ENCODE measurements at regions not wholly inside any gene's neighbourhood (a gene's known extent, or its start where the extent isn't known, plus 50 kb on each side); places are given as distances from the start of the nearest gene placed in this dataset.

DNA sequence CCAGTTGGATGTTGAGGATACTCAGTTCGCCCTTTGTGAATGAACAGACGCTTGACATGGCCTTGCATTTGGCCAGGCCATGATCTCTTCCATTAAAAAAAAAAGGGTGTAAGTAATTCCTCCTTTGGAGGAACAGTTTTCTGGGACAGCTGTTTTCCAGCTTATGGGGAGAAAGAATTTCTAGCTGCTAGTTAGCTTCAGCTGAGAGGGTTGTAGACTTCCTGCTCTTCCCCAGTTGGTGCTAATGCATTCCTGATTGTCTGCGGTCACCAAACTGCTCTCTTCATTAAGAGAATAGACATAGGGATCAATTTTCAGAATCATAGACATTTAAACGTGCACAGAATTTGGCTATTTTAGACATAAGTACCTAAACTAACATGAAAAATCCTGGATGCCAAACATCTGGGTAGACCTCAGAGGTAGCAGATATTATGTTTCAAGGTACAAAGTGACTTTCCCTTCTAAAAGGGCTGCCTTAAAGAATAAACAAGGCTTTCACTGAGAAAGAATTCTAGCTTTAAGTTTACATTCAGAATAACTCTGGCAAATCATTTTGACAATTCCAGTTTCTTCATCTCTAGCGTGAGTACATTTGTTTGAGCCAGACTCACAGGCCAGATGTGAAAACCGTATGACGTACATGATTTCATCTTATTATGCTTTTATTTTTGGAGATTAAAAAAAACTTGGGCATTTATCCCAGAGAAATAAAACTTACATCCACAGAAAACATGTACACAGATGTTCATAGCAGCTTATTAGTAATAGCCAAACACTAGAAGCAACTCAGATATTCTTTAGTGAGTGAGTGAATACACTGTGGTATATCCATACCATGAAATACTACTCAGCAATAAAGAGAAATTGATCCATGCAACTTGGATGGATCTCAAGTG, 71.2 kb downstream of the MAIP1 start:
- no peaks in the 10 kb centered on the region for H3K27me3 ChIP-seq (ENCODE audit: control insufficient read depth, insufficient read depth, low read length)
- in situ Hi-C loops (cut with HindIII; ENCODE audit: low pct_unique_long_range_greater_than_20kb, low sequenced_read_pairs): no loop called here
- intact Hi-C loops (cut with micrococcal nuclease; ENCODE audit: unreplicated experiment): no loop called here
- no peak overlapping the region for H3K27ac ChIP-seq (ENCODE audit: low read length)
- DNase-seq (ENCODE audit: low read depth, low spot score) (no peak), ATAC-seq (no peak)
- TF ChIP-seq SIN3A (IDR thresholded peaks at IDR 0.05; ENCODE audit: borderline replicate concordance, insufficient read depth, low read depth, low read length) (no peak), TCF7L2 (IDR thresholded peaks at IDR 0.05; ENCODE audit: low read depth, low read length) (no peak), POLR2AphosphoS5 (IDR thresholded peaks at IDR 0.05; ENCODE audit: low read depth, low read length) (no peak)
- TF ChIP-seq, protein P1, sequence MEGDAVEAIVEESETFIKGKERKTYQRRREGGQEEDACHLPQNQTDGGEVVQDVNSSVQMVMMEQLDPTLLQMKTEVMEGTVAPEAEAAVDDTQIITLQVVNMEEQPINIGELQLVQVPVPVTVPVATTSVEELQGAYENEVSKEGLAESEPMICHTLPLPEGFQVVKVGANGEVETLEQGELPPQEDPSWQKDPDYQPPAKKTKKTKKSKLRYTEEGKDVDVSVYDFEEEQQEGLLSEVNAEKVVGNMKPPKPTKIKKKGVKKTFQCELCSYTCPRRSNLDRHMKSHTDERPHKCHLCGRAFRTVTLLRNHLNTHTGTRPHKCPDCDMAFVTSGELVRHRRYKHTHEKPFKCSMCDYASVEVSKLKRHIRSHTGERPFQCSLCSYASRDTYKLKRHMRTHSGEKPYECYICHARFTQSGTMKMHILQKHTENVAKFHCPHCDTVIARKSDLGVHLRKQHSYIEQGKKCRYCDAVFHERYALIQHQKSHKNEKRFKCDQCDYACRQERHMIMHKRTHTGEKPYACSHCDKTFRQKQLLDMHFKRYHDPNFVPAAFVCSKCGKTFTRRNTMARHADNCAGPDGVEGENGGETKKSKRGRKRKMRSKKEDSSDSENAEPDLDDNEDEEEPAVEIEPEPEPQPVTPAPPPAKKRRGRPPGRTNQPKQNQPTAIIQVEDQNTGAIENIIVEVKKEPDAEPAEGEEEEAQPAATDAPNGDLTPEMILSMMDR (IDR thresholded peaks at IDR 0.05): no peak
- TF ChIP-seq, protein P2, sequence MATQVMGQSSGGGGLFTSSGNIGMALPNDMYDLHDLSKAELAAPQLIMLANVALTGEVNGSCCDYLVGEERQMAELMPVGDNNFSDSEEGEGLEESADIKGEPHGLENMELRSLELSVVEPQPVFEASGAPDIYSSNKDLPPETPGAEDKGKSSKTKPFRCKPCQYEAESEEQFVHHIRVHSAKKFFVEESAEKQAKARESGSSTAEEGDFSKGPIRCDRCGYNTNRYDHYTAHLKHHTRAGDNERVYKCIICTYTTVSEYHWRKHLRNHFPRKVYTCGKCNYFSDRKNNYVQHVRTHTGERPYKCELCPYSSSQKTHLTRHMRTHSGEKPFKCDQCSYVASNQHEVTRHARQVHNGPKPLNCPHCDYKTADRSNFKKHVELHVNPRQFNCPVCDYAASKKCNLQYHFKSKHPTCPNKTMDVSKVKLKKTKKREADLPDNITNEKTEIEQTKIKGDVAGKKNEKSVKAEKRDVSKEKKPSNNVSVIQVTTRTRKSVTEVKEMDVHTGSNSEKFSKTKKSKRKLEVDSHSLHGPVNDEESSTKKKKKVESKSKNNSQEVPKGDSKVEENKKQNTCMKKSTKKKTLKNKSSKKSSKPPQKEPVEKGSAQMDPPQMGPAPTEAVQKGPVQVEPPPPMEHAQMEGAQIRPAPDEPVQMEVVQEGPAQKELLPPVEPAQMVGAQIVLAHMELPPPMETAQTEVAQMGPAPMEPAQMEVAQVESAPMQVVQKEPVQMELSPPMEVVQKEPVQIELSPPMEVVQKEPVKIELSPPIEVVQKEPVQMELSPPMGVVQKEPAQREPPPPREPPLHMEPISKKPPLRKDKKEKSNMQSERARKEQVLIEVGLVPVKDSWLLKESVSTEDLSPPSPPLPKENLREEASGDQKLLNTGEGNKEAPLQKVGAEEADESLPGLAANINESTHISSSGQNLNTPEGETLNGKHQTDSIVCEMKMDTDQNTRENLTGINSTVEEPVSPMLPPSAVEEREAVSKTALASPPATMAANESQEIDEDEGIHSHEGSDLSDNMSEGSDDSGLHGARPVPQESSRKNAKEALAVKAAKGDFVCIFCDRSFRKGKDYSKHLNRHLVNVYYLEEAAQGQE (IDR thresholded peaks at IDR 0.05; ENCODE audit: insufficient read depth in 1 of 2, low read depth in 2 of 2, low read length in 1 of 2): no peak
- no peak overlapping the region for H3K4me3 ChIP-seq (ENCODE audit: low read depth in 2 of 2, low read length in 2 of 2)
- no peaks in the 10 kb centered on the region for H3K36me3 ChIP-seq (ENCODE audit: control insufficient read depth, insufficient read depth, low read length)
- H3K4me1 ChIP-seq (ENCODE audit: control insufficient read depth, insufficient read depth, low read length): no peaks in the 10 kb centered on the region
- POLR2A ChIA-PET: interaction anchor here (0.7 kb wide), 1 partner anchor 574 kb away, joined by 7 read pairs; no protein-coding TSS in a partner anchor
- H3K9me3 ChIP-seq (ENCODE audit: control insufficient read depth, insufficient read depth, low read depth, low read length): no peaks in the 10 kb centered on the region
- CTCF ChIA-PET: interaction anchor here (0.7 kb wide), 1 partner anchor 53 kb away, joined by 3 read pairs; no protein-coding TSS in a partner anchor
- no TSS peak for BruUV-seq (replicated peaks)

- H3K27ac ChIP-seq (ENCODE audit: low read length): no peak overlapping the region
- intact Hi-C loops (cut with micrococcal nuclease; ENCODE audit: unreplicated experiment) (no loop called here), in situ Hi-C loops (cut with HindIII; ENCODE audit: low pct_unique_long_range_greater_than_20kb, low sequenced_read_pairs) (no loop called here)
- H3K9me3 ChIP-seq (ENCODE audit: control insufficient read depth, insufficient read depth, low read depth, low read length): no peaks in the 10 kb centered on the region
- ATAC-seq (no peak), DNase-seq (ENCODE audit: low read depth, low spot score) (no peak)
- TF ChIP-seq POLR2AphosphoS5 (IDR thresholded peaks at IDR 0.05; ENCODE audit: low read depth, low read length) (no peak), TCF7L2 (IDR thresholded peaks at IDR 0.05; ENCODE audit: low read depth, low read length) (no peak), SIN3A (IDR thresholded peaks at IDR 0.05; ENCODE audit: borderline replicate concordance, insufficient read depth, low read depth, low read length) (no peak)
- TF ChIP-seq, protein P1 (IDR thresholded peaks at IDR 0.05): no peak
- TF ChIP-seq, protein P2 (IDR thresholded peaks at IDR 0.05; ENCODE audit: insufficient read depth in 1 of 2, low read depth in 2 of 2, low read length in 1 of 2): no peak
- BruUV-seq (replicated peaks): no TSS peak
- H3K4me1 ChIP-seq (ENCODE audit: control insufficient read depth, insufficient read depth, low read length): no peaks in the 10 kb centered on the region
- ChIA-PET CTCF (no interaction called here), POLR2A (no interaction called here)
- no peaks in the 10 kb centered on the region for H3K36me3 ChIP-seq (ENCODE audit: control insufficient read depth, insufficient read depth, low read length)
- no peak overlapping the region for H3K4me3 ChIP-seq (ENCODE audit: low read depth in 2 of 2, low read length in 2 of 2)
- H3K27me3 ChIP-seq (ENCODE audit: control insufficient read depth, insufficient read depth, low read length): no peaks in the 10 kb centered on the region
Observed at GRCh38 chr2:200028998-200029397, 73.6 kb downstream of the MAIP1 start.
